Duodenal mucosa (tissue), 2 donors: ENCODE measurements at regions not wholly inside any gene's neighbourhood (a gene's known extent, or its start where the extent isn't known, plus 50 kb on each side); places are given as distances from the start of the nearest gene placed in this dataset.
"Not testable (repeated sequence)": the region's sequence is repeated elsewhere in the genome, so short reads cannot be mapped to it uniquely, and the experiment has no call there.

Experiments used
- H3K27ac ChIP-seq: one replicate; pipeline ENCODE4 v1.7.0; 2013; ENCODE audit warnings: low read depth, low read length
- H3K27me3 ChIP-seq, 2 donors: one replicate each; pipeline ENCODE4 v1.7.0; 2013; ENCODE audit warnings: low read length in 2 of 2, control low read depth in 1 of 2; ENCODE audit not compliant: insufficient read depth in 2 of 2, control insufficient read depth in 1 of 2
- H3K36me3 ChIP-seq, 2 donors: one replicate each; pipeline ENCODE4 v1.7.0; 2013; ENCODE audit warnings: low read length in 2 of 2, control low read depth in 1 of 2; ENCODE audit not compliant: insufficient read depth in 2 of 2, control insufficient read depth in 1 of 2
- H3K4me1 ChIP-seq, 2 donors: one replicate each; pipeline ENCODE4 v1.7.0; 2013; ENCODE audit warnings: low read length in 2 of 2, control low read depth in 1 of 2; ENCODE audit not compliant: insufficient read depth in 2 of 2, control insufficient read depth in 1 of 2
- H3K4me3 ChIP-seq, 2 donors: one replicate each; pipeline ENCODE4 v1.7.0; 2013; ENCODE audit warnings: low read length in 2 of 2, low read depth in 1 of 2
- H3K9ac ChIP-seq, 2 donors: one replicate each; pipeline ENCODE4 v1.7.0; 2013; ENCODE audit warnings: low read length in 2 of 2, low read depth in 1 of 2
- H3K9me3 ChIP-seq, 2 donors: one replicate each; pipeline ENCODE4 v1.7.0; 2013; ENCODE audit warnings: low read length in 2 of 2, control low read depth in 1 of 2; ENCODE audit not compliant: control insufficient read depth in 1 of 2

GRCh38 chr14:40093800-40094199, 661.6 kb upstream of the FBXO33 start:
- H3K27me3 ChIP-seq = no peaks in the 10 kb centered on the region
- no peak overlapping the region for H3K4me3 ChIP-seq
- no peaks in the 10 kb centered on the region for H3K9me3 ChIP-seq
- H3K9ac ChIP-seq = no peak overlapping the region
- no peaks in the 10 kb centered on the region for H3K36me3 ChIP-seq
- no peaks in the 10 kb centered on the region for H3K4me1 ChIP-seq
- H3K27ac ChIP-seq = no peak overlapping the region

- Histone ChIP-seq H3K9ac (no peak overlapping the region), H3K27me3 (no peaks in the 10 kb centered on the region), H3K9me3 (peaks cover 0 to 9% of the 10 kb centered on the region in 2 donors), H3K4me1 (no peaks in the 10 kb centered on the region), H3K4me3 (no peak overlapping the region), H3K36me3 (no peaks in the 10 kb centered on the region), H3K27ac (no peak overlapping the region)
Observed at GRCh38 chr14:40074169-40074568, 641.9 kb upstream of the FBXO33 start.

- Histone ChIP-seq H3K9ac (no peak overlapping the region), H3K27me3 (no peaks in the 10 kb centered on the region), H3K4me1 (no peaks in the 10 kb centered on the region), H3K9me3 (peaks cover 0 to 9% of the 10 kb centered on the region in 2 donors), H3K27ac (no peak overlapping the region), H3K4me3 (no peak overlapping the region), H3K36me3 (no peaks in the 10 kb centered on the region)
Observed at GRCh38 chr14:40072175-40072574, 639.9 kb upstream of the FBXO33 start.

GRCh38 chr14:40058901-40059897, 627.0 kb upstream of the FBXO33 start:
- Histone ChIP-seq H3K27ac (no peak overlapping the region), H3K4me3 (no peak overlapping the region)

GRCh38 chr14:40053416-40053815, 621.2 kb upstream of the FBXO33 start:
- H3K27ac ChIP-seq = no peak overlapping the region
- H3K4me3 ChIP-seq = no peak overlapping the region
- no peaks in the 10 kb centered on the region for H3K27me3 ChIP-seq
- no peaks in the 10 kb centered on the region for H3K9me3 ChIP-seq
- no peaks in the 10 kb centered on the region for H3K36me3 ChIP-seq
- H3K9ac ChIP-seq = no peak overlapping the region
- H3K4me1 ChIP-seq = no peaks in the 10 kb centered on the region

More at GRCh38 chr14:40058901-40059897, 627.0 kb upstream of the FBXO33 start:
- no peaks in the 10 kb centered on the region for H3K27me3 ChIP-seq
- H3K36me3 ChIP-seq = no peaks in the 10 kb centered on the region
- no peaks in the 10 kb centered on the region for H3K4me1 ChIP-seq
- peaks cover 0 to 2% of the 10 kb centered on the region in 2 donors for H3K9me3 ChIP-seq
- no peak overlapping the region for H3K9ac ChIP-seq

- H3K9ac ChIP-seq = no peak overlapping the region
Observed at GRCh38 chr14:40028991-40029390, 596.8 kb upstream of the FBXO33 start.

GRCh38 chr14:40025101-40025500, 592.9 kb upstream of the FBXO33 start:
- Histone ChIP-seq H3K27ac (no peak overlapping the region), H3K27me3 (no peaks in the 10 kb centered on the region), H3K9me3 (no peaks in the 10 kb centered on the region), H3K36me3 (no peaks in the 10 kb centered on the region), H3K4me1 (no peaks in the 10 kb centered on the region), H3K4me3 (no peak overlapping the region), H3K9ac (no peak overlapping the region)

More at GRCh38 chr14:40028991-40029390, 596.8 kb upstream of the FBXO33 start:
- H3K4me1 ChIP-seq = no peaks in the 10 kb centered on the region
- H3K27ac ChIP-seq = no peak overlapping the region
- no peaks in the 10 kb centered on the region for H3K27me3 ChIP-seq
- H3K9me3 ChIP-seq = no peaks in the 10 kb centered on the region
- no peak overlapping the region for H3K4me3 ChIP-seq
- no peaks in the 10 kb centered on the region for H3K36me3 ChIP-seq

GRCh38 chr14:40010961-40011360, 578.7 kb upstream of the FBXO33 start:
- Histone ChIP-seq H3K4me1 (no peaks in the 10 kb centered on the region), H3K27me3 (no peaks in the 10 kb centered on the region), H3K4me3 (no peak overlapping the region), H3K9me3 (no peaks in the 10 kb centered on the region), H3K36me3 (no peaks in the 10 kb centered on the region), H3K9ac (no peak overlapping the region), H3K27ac (no peak overlapping the region)

GRCh38 chr14:40009771-40010170, 577.5 kb upstream of the FBXO33 start:
- no peak overlapping the region for H3K27ac ChIP-seq
- H3K9ac ChIP-seq = no peak overlapping the region
- H3K36me3 ChIP-seq = no peaks in the 10 kb centered on the region
- H3K4me3 ChIP-seq = no peak overlapping the region
- H3K4me1 ChIP-seq = no peaks in the 10 kb centered on the region
- H3K9me3 ChIP-seq = no peaks in the 10 kb centered on the region
- no peaks in the 10 kb centered on the region for H3K27me3 ChIP-seq

GRCh38 chr14:40008345-40008744, 576.1 kb upstream of the FBXO33 start:
- H3K9ac ChIP-seq, H3K27me3 ChIP-seq, H3K4me3 ChIP-seq, H3K9me3 ChIP-seq, H3K36me3 ChIP-seq, H3K27ac ChIP-seq, H3K4me1 ChIP-seq: not testable (repeated sequence)
